ENCODE measurements at regions not wholly inside any gene's neighbourhood (a gene's known extent, or its start where the extent isn't known, plus 50 kb on each side); places are given as distances from the start of the nearest gene placed in this dataset.

- Histone ChIP-seq H3K79me2 (replicated peaks; ENCODE audit: insufficient read depth, low read length) (no peaks in the 10 kb centered on the region), H3K27me3 (ENCODE audit: insufficient read depth, low read depth, low read length) (no peaks in the 10 kb centered on the region), H4K20me1 (ENCODE audit: insufficient read depth) (no peaks in the 10 kb centered on the region), H3K9ac (ENCODE audit: low read length) (no peak overlapping the region), H3K27ac (ENCODE audit: low read length) (no peak overlapping the region), H3F3A (ENCODE audit: insufficient read depth, low read length, poor library complexity, severe bottlenecking) (no peaks in the 10 kb centered on the region), H3K9me3 (ENCODE audit: low read length) (no peaks in the 10 kb centered on the region), H3K4me2 (ENCODE audit: low read length) (no peak overlapping the region), H3K4me3 (ENCODE audit: low read length) (no peak overlapping the region), H3K36me3 (ENCODE audit: insufficient read depth, low read length) (no peaks in the 10 kb centered on the region), H3K9me2 (ENCODE audit: insufficient read depth, low read length) (no peaks in the 10 kb centered on the region), H2AFZ (ENCODE audit: low read depth, low read length) (no peak overlapping the region)
- TF ChIP-seq MXI1 (conservative IDR thresholded peaks at IDR 0.05; ENCODE audit: poor library complexity, severe bottlenecking) (no peak), REST (IDR thresholded peaks at IDR 0.05; ENCODE audit: borderline replicate concordance) (no peak), CTCF (IDR thresholded peaks at IDR 0.05; ENCODE audit: poor library complexity, severe bottlenecking) (no peak), EZH2 (IDR thresholded peaks at IDR 0.05; ENCODE audit: borderline replicate concordance, insufficient read depth, low read length, poor library complexity, severe bottlenecking) (no peak), EP300 (conservative IDR thresholded peaks at IDR 0.05; ENCODE audit: poor library complexity, severe bottlenecking) (no peak), RAD21 (conservative IDR thresholded peaks at IDR 0.05) (no peak), SMC3 (conservative IDR thresholded peaks at IDR 0.05; ENCODE audit: poor library complexity) (no peak), TAF1 (IDR thresholded peaks at IDR 0.05; ENCODE audit: low read depth) (no peak), POLR2AphosphoS5 (IDR thresholded peaks at IDR 0.05) (no peak)
These were observed 149.0 kb downstream of the SLITRK1 start for GRCh38 chr13:83733293-83733692.

- no peak overlapping the region for H3K9ac ChIP-seq (ENCODE audit: low read length)
- H3F3A ChIP-seq (ENCODE audit: insufficient read depth, low read length, poor library complexity, severe bottlenecking): no peaks in the 10 kb centered on the region
- no peaks in the 10 kb centered on the region for H3K9me2 ChIP-seq (ENCODE audit: insufficient read depth, low read length)
- H2AFZ ChIP-seq (ENCODE audit: low read depth, low read length): no peak overlapping the region
- no peaks in the 10 kb centered on the region for H4K20me1 ChIP-seq (ENCODE audit: insufficient read depth)
- TF ChIP-seq SMC3 (conservative IDR thresholded peaks at IDR 0.05; ENCODE audit: poor library complexity): no peak
- no peak for TF ChIP-seq EP300 (conservative IDR thresholded peaks at IDR 0.05; ENCODE audit: poor library complexity, severe bottlenecking)
- no peak for TF ChIP-seq TAF1 (IDR thresholded peaks at IDR 0.05; ENCODE audit: low read depth)
- no peak for TF ChIP-seq MXI1 (conservative IDR thresholded peaks at IDR 0.05; ENCODE audit: poor library complexity, severe bottlenecking)
- no peak for TF ChIP-seq RAD21 (conservative IDR thresholded peaks at IDR 0.05)
- no peaks in the 10 kb centered on the region for H3K79me2 ChIP-seq (replicated peaks; ENCODE audit: insufficient read depth, low read length)
- no peak overlapping the region for H3K27ac ChIP-seq (ENCODE audit: low read length)
- H3K27me3 ChIP-seq (ENCODE audit: insufficient read depth, low read depth, low read length): no peaks in the 10 kb centered on the region
- no peaks in the 10 kb centered on the region for H3K9me3 ChIP-seq (ENCODE audit: low read length)
- no peak overlapping the region for H3K4me3 ChIP-seq (ENCODE audit: low read length)
- H3K36me3 ChIP-seq (ENCODE audit: insufficient read depth, low read length): no peaks in the 10 kb centered on the region
- H3K4me2 ChIP-seq (ENCODE audit: low read length): no peak overlapping the region
These were observed 149.5 kb downstream of the SLITRK1 start for GRCh38 chr13:83732755-83733154.
